Hindlimb muscle (tissue), 1 donor: ENCODE measurements at regions not wholly inside any gene's neighbourhood (a gene's known extent, or its start where the extent isn't known, plus 50 kb on each side); places are given as distances from the start of the nearest gene placed in this dataset.
"Not testable (repeated sequence)": the region's sequence is repeated elsewhere in the genome, so short reads cannot be mapped to it uniquely, and the experiment has no call there.

Experiments
- DNase-seq: peaks from one replicate; pipeline ENCODE4 v3.0.0-alpha.2; 2013

DNA sequence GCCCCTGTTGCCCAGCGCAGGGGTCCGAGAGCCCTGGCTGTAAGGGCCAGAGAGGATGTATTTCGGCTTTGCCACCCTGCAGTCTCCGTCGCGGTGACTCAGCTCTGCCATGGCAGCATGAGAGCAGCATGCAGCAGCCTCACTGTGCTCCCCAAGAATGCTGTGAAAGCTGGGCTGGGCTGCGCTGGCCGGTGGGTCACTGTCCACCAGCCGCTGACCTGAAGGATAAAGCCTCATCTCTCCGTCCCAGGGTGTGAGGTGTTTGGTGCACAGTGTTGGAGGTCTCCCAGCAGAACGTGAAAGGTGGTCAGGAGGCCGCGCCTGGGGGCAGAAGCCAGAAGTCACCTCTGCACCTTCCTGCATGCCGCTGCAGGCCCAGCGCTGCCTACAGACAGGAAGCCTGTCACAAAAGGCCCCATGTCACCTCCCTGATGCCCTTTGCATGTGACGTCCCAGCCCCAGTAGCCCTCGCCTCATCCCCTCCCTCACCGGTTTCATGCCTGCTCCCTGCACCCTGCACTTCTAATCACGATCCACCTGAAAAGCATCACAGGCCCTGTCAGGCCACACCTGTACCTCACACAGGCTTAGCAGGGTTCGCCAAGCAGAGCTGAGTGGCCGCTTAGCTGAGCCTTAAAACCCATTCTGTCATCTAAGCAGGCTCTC is 342.1 kb downstream of the EIPR1 start:
- no peak for DNase-seq

DNA sequence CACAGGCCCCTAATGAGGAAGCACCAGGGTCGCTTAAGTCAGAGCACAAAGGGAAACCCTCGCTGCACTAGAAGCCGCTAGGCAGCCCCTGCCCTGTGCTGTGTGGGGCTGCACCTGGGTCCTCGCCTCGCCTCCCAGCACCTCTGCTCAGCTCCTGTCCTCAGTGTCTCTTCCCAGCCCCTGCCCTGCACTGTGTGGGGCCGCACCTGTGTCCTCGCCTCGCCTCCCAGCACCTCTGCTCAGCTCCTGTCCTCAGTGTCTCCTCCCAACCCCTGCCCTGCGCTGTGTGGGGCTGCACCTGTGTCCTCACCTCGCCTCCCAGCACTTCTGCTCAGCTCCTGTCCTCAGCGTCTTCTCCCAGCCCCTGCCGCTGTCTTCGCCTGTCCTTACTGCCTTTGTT is 342.8 kb downstream of the EIPR1 start:
- DNase-seq = no peak

DNA sequence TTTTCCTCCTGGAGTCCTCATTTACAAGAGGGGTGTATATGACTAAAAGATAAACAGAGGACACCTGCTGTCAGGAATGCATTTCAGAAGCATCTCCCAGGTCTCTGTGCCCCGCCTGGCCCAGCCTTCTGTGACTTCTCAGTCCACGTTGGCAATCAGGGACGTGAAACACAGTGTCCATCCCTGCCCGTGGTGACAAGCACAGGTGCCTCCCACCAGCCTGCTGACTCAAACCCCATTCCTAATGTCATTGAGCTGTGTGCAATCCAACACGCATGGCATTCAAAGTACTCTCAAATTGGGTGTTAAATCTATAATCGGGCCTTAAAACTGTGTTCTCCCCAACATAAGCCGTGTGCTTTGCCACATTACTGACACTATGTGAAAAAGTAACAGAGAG is 343.2 kb downstream of the EIPR1 start:
- no peak for DNase-seq

DNA sequence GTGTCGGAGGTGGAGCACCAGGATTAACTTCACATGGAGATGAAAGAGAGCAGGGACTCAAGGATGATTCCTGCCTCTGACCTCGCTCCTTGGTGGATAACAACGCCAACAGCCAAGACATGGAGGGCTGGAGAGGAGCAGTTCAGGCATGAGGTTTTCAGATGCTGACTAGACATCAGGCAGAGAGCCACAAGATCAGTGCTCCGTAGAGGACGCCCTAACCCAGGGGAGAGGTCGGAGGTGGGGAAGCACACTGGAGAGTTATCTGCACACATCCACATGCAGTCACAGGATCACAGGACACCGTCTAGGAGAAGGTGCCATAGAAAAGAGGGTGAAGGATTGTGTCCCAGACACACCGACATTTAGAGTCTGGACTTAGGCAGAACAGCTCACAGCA is 344.3 kb downstream of the EIPR1 start:
- no peak for DNase-seq

DNA sequence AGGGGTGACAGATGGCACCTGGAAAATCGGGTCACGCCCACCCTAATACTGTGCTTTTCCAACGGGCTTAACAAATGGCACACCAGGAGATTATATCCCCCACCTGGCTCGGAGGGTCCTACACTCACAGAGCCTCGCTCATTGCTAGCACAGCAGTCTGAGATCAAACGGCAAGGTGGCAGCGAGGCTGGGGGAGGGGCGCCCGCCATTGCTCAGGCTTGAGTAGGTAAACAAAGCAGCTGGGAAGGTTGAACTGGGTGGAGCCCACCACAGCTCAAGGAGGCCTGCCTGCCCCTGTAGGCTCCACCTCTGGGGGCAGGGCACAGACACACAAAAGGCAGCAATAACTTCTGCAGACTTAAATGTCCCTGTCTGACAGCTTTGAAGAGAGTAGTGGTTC is 346.8 kb downstream of the EIPR1 start:
- DNase-seq = not testable (repeated sequence)

DNA sequence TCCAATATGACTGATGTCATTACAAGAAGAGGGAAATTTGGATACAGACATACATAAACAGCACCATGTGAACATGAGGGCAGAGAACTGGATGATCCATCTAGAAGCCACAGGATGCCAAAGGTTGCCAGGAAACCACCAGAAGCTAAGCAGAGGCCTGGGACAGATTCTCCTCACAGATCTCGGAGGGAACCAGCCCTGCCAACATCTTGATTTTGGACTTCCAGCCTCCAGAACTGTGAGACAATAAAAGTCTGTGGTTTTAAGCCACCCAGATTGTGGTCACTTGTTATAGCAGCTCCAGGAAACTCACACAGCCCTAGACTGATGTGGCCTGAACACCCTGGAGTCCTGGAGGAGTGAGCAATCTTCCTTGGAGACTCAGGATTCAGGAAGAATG is 351.6 kb downstream of the EIPR1 start:
- no peak for DNase-seq

DNA sequence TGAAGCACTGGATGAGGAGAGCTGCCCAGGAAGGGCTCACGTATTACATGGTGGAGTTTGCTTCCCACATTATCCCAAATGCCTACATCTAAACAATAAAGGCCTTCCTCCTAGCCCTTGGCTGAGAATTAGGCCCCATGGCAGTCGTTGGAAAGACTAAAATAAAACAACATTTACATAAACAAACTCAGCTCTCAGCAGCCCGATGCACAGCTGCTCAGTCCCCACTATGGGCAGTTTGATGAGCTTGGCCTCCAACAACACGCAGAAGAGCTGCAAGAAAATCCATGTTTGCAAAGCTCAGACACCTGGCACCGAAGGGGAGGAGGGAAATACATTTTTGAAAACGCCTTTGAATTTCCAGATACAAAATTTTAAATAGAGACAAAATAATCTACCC is 352.4 kb downstream of the EIPR1 start:
- no peak for DNase-seq

DNA sequence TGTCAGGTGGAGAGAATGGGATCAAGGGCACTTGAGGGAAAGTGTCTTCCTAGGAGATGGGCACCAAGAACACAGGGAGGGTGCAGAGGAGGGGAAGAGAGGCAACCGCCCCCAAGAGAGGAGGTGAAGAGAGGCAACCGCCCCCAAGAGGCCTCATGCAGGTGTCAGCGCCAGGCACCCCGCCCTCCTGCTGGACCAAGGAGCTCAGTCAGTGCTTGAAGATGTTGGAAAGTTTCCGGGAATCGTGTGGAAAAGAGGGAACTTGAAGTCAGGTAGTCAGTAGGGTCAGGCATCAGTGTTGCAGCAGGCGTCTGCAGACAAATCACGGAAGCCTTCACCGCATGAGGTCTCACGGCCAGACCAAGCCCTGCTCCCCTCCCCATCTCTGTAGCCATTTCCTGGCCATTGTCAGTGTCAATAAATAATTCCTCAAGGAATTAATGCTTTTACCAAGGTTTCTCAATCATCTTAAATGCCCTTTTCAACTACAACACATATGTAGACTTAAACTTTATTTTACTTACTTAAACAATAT is 353.1 kb downstream of the EIPR1 start:
- no peak for DNase-seq

DNA sequence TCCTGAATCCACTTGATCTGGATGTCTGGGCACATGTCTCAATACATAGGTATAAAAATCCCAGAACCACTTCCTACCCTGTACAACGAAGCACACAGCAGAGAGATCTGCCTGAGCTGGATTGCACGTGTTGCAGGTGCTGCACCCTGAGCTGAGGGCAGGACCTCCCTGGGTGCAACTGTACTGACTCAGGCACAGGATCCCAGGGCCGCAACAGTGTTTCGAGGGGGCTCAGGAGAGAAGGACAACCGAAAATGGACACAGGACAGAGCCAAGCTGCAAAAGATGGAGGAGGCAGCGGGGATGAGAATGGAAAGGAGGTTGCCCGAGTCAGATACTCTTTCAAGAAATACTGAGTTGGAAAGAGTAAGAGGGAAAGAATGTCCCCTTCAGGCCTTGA is 354.1 kb downstream of the EIPR1 start:
- DNase-seq = no peak

DNA sequence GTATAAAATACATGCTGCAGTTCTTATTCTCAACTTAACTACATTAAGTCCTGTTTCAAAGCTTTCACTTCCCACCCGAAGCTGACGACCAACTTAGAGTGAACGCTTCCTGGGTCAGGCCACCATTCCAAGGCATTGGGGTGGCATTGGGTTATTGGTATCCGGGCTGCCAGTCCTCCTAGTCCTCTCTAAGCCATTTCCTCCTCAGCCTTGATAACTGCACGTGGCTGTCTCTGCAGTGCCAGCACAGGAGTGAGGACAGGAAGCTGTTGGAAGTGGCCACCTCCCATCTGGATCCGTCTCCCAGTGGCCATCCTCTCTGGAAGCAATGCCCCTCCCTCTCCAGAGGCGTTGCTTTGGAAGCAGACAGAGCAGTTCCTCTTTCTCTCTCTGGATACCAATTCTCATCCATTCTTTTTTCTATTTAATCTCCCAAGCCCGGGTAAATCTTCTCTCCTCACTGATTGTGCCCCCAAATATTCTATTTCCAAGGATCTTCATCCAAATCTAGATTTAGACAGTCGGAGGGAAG is 354.7 kb downstream of the EIPR1 start:
- DNase-seq = no peak

DNA sequence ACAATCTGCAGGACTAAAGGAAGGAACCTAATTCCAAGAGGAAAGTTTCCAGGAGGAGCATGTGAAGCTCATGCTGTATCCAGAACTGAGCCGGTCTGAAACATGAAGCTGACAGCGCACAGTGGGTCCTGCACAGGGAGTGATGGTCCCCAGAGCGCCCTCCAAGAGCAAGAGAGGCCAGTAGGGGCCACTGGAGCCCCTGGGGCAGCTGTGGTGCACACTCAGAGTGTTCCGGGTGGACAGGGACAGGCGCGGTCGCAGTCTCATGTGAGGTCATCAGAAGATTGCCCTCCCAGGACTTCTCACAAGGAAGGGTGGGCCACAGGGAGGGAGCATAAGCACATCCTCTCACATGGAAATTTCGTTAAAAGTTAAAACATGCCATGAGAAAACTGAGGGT is 355.9 kb downstream of the EIPR1 start:
- no peak for DNase-seq

DNA sequence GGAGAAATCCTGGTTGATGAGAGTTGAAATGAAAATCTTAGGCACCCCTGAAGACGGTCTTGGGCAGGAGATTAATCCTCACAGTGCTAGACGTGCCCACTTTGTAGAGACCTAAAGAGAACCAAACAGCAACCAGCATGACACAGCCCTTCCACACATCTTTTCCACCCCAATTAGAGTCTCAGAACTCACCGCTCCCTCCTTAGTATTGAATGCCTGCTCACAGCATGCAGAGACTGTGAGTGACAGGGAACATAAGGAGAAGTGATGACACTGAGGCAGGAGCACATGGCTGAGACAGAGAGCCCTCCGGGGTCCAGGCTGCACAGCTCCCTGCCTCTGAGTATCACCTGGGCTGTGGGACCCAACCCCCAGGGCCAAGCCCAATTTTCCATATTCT is 367.6 kb downstream of the EIPR1 start:
- no peak for DNase-seq

DNA sequence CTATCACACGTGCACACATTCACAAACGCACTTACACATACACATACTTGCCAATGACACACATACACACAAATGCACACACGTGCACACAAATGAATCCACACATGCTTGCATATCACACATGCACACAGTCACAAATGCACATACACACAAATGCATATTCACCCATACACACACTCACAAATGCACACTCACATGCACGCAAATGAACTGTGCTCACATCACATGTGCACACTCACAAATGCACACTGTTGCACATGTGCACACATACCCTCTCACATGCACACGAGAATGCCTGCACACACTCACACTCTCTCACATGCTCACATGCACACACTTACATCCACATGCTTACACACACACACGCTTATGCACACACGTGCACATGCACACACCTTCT is 368.1 kb downstream of the EIPR1 start:
- DNase-seq = no peak

DNA sequence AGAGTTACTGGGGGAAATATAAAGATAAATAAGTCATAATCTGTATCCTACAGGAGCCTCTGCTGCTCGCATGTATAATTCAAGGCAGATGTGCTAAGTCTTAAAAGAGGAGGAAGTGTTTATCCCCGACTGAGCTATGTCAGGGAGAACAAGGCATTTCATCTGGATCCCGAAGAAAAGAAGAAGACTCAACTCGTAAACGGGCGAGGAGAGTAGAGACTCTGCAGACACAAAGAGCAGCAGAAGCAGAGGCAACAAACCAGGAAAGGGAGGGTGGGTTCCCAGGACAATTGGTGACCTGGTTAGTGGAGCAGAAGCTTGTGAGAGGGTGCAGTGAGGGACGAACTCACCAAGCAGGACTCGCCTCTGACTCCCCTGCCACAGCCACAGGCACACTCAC is 368.6 kb downstream of the EIPR1 start:
- no peak for DNase-seq

DNA sequence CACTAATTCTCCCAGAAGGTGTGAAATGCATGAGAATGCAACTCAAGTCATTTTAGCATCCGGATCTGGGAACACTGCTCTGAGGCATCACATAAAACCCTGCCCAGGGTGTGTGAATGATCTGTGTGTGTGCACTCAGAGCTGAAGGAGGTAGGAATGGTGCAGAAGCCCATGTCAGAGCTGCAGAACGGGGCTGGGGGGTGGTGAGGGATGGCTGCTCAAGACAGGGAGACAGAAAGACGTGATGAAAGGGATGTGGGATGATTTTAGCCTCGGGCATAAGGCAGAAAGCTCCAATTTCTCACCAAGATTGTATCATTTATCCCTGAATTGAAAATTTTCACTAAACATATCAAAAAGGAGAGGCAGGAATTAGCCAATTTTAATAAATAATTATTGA is 369.1 kb downstream of the EIPR1 start:
- DNase-seq = no peak

DNA sequence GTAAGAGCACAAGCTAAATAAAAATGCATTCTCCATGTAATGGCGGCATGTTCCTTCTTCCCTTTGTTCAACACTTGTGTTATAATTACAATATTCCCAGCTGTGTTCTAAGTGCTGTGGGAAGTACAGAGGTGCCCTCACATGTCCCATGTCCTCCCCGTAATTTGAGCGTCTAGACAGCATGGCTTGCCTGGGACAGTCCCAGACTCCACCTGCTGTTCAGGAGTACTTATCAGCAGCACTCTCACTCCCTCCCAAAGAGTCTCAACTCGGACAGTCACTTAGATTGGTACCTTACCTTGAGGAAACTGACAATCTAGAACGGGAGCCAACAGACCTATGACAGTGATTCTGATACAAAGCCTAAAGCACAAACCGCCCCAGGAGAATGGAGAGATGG is 370.5 kb downstream of the EIPR1 start:
- DNase-seq = no peak

DNA sequence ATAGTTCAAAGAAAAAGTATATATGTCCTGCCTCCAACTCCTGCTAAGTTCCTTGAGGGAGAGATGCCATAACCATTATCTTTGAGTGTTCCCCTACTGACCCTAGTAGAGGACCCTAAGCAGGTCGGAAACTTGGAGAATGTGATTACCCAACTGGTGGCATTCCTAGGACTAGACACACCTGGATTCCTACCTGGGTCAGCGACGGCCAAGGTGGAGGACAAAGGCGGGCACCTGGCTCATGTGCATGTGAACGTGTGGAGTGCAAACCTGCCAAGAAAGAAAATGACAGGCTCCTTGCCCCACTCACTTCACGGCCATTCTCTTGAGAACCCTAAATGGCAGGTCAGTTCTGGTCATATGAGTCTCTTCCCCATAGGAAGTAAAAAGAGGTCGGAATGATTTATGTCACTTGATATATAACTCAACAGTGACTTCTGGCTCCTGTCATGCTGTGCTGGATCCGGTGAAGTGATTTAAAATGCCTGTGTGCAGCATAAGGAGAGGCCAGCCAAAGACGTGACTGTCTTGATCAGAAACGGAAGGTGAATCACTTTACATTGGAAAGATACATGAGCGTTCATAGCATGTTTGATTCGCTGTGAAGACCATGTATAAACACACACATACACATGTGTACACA is 371.6 kb downstream of the EIPR1 start:
- no peak for DNase-seq

DNA sequence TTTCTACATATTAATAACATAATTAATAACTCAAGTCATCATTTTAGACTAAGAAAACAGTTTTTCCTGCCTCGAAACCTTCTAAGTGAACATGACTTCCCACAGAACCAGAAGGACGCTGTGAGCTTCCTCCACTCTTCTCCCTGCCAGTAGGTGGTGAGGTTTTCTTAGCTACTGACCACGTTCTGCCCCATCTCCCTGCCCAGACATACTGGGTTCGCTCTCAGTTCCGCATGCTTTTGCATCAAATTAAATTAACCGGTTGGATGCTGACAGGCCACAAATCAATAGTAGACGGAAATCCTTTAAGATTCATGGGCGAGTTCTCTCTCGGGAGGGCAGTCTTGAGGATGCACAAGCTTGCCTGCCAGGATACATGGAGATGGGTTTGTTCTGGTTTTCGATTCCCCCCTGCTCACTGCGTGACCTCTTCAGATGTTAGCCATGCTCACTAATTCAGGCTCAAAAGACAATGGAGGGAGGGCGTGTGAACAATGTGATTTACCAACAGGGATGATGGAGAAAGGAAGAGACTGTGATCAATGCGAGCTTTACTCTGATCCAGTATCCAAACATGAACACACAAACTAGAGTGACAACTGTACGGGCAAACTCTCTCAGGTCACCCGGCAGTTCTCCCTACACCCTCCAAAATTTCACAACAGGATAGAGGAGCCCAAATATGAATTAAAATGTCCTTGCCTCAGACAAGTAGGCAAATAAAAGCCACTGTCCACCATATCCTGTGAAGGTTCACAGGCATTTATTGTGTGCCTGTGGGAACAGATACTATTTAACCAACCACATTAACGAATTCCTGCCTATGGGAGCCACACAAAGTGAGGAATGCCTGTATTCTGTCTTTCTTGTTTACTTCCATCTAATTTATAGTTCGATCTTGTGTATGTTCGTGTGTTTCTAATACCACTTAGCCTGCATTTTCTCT is 375.7 kb downstream of the EIPR1 start:
- DNase-seq = no peak

DNA sequence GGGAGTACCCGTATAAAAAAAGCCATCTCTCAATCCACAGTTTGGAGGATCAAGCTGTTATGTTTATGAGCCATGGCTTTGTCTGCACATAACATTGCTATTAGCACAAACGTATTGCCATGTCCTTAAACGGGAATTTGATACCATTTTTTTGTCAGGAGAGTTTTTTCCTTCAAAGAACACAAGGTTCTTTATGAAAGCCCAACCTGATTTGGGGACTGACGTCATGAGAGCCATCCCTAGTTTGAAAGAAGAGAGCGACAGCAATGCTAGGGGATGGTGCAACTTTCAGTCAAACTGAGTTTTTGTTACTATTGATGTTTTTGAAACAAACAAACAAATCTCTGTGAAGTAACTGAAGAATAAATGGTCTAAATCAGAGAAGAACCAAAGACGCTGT is 376.6 kb downstream of the EIPR1 start:
- no peak for DNase-seq

DNA sequence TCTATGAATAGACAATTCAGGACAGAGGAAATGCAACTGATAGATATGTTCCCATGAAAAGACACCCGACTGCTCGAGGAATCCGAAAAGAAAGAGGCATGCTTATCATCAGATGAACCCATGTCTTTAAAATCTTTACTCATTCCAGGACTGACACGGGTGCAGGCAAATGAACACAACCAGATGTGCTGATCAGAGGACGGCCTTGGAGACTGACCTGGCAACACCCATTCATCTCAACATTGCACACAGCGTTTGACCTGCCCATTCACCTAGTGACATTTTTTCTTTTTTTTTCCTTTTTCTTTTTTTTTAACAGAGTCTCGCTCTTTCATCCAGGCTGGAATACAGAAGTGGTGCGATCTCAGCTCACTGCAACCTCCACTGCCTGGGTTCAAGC is 377.5 kb downstream of the EIPR1 start:
- DNase-seq = no peak

DNA sequence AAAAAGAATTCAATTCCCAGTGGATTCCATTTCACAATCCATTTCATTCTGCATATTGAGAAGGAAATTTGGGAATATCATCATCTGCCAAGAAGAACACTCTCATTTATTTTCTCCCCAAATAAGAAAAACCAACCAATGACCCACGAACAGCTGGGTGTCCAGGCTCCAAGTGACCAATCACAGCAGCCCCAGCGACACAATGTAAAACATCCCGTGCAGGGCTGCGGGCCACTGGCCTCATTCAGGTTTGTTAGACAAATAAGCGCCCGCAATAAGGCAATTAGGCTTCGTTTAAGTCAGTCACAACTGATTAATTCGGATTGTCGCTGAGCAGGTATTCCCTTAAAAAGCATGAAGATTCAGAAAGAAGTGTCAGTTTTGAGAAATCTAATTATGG is 378.6 kb downstream of the EIPR1 start:
- no peak for DNase-seq

DNA sequence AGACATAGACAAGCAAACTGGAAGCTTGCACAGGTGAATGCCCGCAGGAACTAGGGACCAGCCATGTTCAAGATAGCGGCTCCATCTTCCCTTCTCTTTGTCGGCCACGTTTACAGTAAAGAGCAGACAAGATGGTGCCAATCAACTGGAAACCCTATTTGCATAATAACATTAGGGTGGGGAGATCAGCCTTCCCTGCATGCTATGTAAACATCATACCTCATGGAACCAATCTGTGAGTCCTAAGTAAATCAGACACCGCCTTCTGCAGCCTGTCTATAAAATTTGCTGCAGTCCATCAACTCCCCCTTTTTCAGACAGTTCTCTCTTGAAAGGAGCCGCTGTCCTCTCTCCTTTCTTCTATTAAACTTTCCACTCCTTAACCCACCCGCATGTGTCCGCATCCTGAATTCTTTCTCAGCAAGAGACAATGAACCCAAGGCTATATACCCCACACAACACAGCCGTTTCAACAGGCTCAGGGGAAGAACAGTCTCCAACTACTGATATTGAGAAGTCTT is 384.4 kb downstream of the EIPR1 start:
- DNase-seq = no peak

DNA sequence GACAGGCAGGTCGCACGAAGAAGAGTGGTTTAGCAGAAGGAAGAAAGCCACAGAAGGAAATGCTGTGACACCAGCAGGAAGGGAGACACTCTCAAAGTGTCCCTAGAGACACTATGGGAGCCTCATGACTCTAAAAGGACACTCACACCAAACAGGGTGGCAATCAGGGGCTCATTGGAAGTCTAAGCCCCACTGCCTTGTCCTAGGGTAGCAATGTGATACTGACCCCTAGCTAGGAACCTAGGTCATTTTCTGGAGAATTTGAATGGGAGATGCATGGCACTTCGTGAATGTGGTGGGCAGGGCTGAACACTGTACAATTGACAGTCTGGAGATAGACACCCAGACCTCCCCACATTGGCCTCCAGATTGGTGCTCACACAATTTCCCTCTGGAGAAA is 385.0 kb downstream of the EIPR1 start:
- no peak for DNase-seq
